Upper lobe of right lung (tissue), 1 donor: ENCODE measurements at regions not wholly inside any gene's neighbourhood (a gene's known extent, or its start where the extent isn't known, plus 50 kb on each side); places are given as distances from the start of the nearest gene placed in this dataset.

ENCODE experiments used
- ATAC-seq: fragments of 200-7000 bp; cut with Tn5 transposase; one replicate; pipeline ENCODE4 v1.9.1; 2020; ENCODE audit warnings: mild to moderate bottlenecking, moderate library complexity
- DNase-seq: peaks from one replicate; pipeline ENCODE4 v3.0.0-alpha.2; 2020
- H3K27ac ChIP-seq: fragments of 200-600 bp; one replicate; pipeline ENCODE4 v1.8.0; 2022
- H3K27me3 ChIP-seq: fragments of 200-600 bp; one replicate; pipeline ENCODE4 v1.8.0; 2022; ENCODE audit warnings: mild to moderate bottlenecking
- H3K36me3 ChIP-seq: fragments of 200-600 bp; one replicate; pipeline ENCODE4 v1.8.0; 2022
- H3K4me1 ChIP-seq: fragments of 200-600 bp; one replicate; pipeline ENCODE4 v1.8.0; 2022
- H3K4me3 ChIP-seq: fragments of 200-600 bp; one replicate; pipeline ENCODE4 v1.8.0; 2022; ENCODE audit warnings: mild to moderate bottlenecking
- H3K9me3 ChIP-seq: fragments of 200-600 bp; one replicate; pipeline ENCODE4 v1.8.0; 2022
- intact Hi-C: fragments of 100-400 bp; cut with DNase I; formaldehyde crosslinking; loops from one replicate; pipeline ENCODE4 v1.11.0; 2022
- TF ChIP-seq, protein P1 (sequence below): fragments of 200-600 bp; IDR thresholded peaks from one replicate; pipeline ENCODE4 v1.8.0; 2022; ENCODE audit warnings: antibody characterized with exemption
- donor health status: DM: no; HTN: yes; CAD: no; lungs with severe emphysema.

DNA sequence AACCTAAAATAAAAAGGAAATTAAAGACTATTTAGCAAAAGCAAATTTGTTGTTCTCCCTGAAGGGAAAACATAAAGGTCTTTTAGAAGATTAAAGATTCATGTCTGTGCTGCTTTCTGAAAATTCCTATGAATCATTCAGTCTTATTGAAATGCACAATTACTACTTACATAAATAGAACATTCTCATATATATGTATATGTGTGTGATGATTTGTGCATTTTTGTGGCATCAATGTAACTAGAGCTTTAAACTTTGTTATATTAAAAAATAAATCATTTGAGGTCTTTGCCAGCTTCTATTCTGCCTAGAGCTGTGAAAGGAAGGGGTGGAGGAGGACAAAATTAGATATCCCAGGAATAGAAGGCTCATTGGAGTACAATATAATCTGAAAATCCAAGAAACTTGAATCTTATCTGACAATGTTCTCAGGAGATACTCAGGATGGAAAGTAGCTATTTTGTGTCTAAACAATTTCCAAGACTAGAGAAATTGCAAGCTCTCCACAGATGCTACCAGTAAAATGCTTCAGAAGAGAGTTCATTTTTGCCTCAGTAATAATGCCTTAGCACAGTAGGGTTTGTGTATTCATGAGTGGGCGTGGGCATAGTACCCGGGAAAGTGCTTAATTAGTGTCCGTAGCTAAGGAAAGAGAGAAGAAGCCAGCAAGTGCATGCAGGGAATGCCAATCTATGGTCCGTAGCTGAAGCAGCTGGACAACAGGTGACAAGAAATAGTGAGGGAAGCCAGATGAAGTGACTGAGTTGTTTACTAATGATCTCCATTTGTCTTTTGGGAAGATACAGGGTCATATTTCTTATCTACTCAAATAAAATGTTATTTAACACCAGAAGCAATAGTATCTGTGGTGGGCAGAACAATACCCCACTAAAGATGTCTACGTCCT is 395.5 kb upstream of the NBEA start:
- no peak for DNase-seq
- TF ChIP-seq, protein P1, sequence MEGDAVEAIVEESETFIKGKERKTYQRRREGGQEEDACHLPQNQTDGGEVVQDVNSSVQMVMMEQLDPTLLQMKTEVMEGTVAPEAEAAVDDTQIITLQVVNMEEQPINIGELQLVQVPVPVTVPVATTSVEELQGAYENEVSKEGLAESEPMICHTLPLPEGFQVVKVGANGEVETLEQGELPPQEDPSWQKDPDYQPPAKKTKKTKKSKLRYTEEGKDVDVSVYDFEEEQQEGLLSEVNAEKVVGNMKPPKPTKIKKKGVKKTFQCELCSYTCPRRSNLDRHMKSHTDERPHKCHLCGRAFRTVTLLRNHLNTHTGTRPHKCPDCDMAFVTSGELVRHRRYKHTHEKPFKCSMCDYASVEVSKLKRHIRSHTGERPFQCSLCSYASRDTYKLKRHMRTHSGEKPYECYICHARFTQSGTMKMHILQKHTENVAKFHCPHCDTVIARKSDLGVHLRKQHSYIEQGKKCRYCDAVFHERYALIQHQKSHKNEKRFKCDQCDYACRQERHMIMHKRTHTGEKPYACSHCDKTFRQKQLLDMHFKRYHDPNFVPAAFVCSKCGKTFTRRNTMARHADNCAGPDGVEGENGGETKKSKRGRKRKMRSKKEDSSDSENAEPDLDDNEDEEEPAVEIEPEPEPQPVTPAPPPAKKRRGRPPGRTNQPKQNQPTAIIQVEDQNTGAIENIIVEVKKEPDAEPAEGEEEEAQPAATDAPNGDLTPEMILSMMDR: no peak
- Histone ChIP-seq H3K9me3 (no peaks in the 10 kb centered on the region), H3K4me3 (no peak overlapping the region), H3K27ac (no peak overlapping the region), H3K27me3 (no peaks in the 10 kb centered on the region), H3K4me1 (no peaks in the 10 kb centered on the region), H3K36me3 (no peaks in the 10 kb centered on the region)
- intact Hi-C loops: no loop called here
- no peak for ATAC-seq

DNA sequence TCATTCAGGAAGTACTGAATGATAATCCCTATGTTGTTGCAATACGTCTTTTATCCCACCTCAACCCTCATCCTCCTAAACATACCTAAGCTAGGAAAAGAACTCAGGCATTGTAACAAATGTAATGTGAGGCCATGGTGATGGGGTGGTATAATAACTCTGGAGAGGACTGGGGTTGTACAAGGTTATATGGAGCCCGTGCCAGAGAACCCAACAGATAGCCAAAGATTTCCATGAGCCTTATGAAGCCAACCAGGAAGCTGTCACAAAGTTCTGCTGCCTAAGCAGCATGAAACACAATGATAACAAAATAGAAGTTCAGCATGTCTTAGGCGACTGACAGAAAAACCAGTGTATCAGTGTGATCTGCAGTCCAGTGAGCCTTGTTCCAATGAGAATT is 394.1 kb upstream of the NBEA start:
- ATAC-seq (no peak), DNase-seq (no peak)
- TF ChIP-seq, protein P1: no peak
- H3K4me1 ChIP-seq: no peaks in the 10 kb centered on the region
- intact Hi-C loops: no loop called here
- H3K9me3 ChIP-seq: no peaks in the 10 kb centered on the region
- H3K36me3 ChIP-seq: no peaks in the 10 kb centered on the region
- H3K27me3 ChIP-seq: no peaks in the 10 kb centered on the region
- no peak overlapping the region for H3K27ac ChIP-seq
- no peak overlapping the region for H3K4me3 ChIP-seq

DNA sequence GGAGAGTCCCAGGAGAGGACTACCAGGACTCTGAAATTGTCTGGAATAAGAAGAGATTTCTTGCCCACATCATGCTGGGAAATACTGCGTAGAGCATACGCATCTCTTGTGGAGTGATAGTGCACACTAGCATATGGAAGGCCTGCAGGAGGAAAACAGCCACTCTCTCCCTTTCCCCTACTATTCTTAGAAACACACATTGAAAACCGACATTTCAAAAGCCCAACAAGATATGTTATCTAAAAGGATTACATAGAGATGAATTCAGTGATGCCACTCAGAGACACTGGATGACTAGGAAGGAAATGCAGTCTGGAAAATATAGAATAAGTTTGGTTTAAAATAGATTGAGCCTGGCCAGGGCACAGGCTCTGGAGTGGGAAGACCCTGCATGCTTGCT is 388.7 kb upstream of the NBEA start:
- TF ChIP-seq, protein P1: no peak
- no peaks in the 10 kb centered on the region for H3K4me1 ChIP-seq
- no peak for DNase-seq
- no peak overlapping the region for H3K4me3 ChIP-seq
- H3K27me3 ChIP-seq: no peaks in the 10 kb centered on the region
- ATAC-seq: no peak
- H3K9me3 ChIP-seq: no peaks in the 10 kb centered on the region
- intact Hi-C loops: no loop called here
- H3K27ac ChIP-seq: no peak overlapping the region
- H3K36me3 ChIP-seq: no peaks in the 10 kb centered on the region

DNA sequence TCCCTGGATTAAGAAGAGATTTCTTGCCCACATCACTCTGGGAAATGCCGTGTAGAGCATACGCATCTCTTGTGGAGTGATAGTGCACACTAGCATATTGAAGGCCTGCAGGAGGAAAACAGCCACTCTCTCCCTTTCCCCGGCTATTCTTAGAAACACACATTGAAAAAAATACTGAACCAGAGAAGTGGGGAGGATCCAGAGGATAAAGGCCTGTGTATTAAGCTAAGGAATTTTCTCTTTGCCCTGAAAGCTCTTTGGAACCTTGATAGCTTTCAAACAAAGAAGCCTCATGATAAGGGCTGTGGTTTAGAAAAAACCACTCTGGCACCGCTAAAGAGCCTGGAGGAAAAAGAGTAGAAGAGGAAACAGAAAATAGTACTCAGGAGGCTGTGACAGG is 386.1 kb upstream of the NBEA start:
- Histone ChIP-seq H3K27ac (no peak overlapping the region), H3K9me3 (no peaks in the 10 kb centered on the region), H3K4me3 (no peak overlapping the region), H3K36me3 (no peaks in the 10 kb centered on the region), H3K27me3 (no peaks in the 10 kb centered on the region), H3K4me1 (no peaks in the 10 kb centered on the region)
- no peak for ATAC-seq
- intact Hi-C loops: no loop called here
- TF ChIP-seq, protein P1: no peak
- DNase-seq: no peak

DNA sequence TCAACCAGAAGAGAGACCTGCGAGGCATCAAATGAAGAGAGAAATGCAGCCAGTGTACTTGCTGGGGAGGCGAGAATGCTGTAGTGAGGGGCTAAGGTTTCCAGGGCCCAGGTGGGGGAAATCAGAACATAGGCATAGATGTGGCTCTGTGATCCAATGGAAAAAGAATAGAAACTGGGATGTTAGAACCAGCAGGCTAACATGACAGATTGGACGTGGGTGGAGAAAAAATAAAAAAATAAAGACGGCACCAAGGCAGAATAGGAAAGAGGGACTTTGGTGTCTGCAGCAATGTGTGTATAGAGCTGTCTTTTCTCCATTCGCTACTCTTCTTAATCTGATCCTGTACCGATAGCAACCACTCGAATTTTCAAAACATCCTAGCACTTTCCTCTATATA is 381.0 kb upstream of the NBEA start:
- Histone ChIP-seq H3K27me3 (no peaks in the 10 kb centered on the region), H3K4me3 (no peak overlapping the region), H3K9me3 (no peaks in the 10 kb centered on the region), H3K36me3 (no peaks in the 10 kb centered on the region), H3K4me1 (no peaks in the 10 kb centered on the region), H3K27ac (no peak overlapping the region)
- TF ChIP-seq, protein P1: no peak
- DNase-seq: no peak
- intact Hi-C loops: no loop called here
- ATAC-seq: no peak
